NCI-H2029 (cell line): ENCODE measurements at regions not wholly inside any gene's neighbourhood (a gene's known extent, or its start where the extent isn't known, plus 50 kb on each side); places are given as distances from the start of the nearest gene placed in this dataset.

ENCODE experiments used
- DNase-seq: peaks from one replicate; lab custom pipeline; 2025; lab: John Stamatoyannopoulos, UW

DNA sequence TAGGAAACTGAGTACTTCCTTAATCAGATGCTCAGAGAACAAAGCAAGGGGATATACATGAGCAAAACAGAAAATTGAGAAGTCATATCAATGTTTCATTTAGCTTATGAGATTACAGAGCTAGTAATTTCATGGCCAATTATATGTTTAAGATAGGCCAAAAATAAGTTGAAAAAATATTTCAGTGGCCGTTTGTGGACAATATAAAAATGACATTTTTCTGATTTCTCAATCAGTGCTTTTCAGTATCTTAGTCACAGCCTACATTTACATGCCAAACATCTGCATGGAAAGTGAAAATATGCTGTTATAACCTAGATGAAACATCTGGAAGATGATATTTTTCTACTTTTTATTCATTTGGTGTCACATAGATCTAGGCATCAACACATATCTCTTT, 192.5 kb downstream of the HLX start:
- DNase-seq, result no peak

DNA sequence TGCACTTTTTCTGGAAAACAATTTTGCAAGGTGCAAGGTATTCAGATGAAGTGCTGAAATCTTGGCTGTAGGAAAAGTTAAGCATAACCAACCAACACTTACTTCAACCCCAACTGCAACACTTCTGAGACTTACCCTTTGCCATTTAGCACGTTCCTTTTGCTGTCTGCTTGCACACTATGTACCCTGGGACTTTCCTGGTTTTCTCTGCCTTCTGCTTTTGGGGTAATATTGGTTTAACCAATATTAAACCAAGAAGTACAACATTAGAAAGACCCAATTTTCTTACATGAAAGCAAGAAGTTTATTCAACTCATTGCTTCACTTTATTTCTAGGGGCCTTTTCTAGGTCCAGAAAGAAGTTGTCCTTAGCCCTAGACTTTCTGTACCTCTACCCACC, 193.0 kb downstream of the HLX start:
- DNase-seq, result no peak

DNA sequence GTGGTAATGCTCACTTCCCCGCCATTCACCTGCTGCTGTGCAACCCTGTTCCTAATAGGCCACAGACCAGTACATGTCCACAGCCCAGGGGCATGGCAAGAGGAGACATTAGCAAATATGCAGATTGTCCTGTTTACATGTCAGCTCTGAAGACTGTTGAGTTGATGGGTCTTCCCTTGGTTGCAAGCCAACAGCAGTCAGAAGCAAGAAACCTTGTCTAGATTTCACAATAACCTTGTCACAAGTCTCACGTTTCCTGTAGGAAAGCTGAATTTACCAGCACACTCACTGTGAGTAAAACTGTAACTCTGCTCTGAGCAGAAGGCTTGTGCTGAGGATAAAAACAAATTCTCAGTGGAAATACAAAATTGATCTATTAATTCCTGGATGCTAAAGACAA, 195.1 kb downstream of the HLX start:
- DNase-seq, result no peak

- DNase-seq, result no peak
Observed at GRCh38 chr1:221075911-221076310, 196.7 kb downstream of the HLX start.

GRCh38 chr1:221076391-221076811, 197.2 kb downstream of the HLX start:
- no peak for DNase-seq

DNA sequence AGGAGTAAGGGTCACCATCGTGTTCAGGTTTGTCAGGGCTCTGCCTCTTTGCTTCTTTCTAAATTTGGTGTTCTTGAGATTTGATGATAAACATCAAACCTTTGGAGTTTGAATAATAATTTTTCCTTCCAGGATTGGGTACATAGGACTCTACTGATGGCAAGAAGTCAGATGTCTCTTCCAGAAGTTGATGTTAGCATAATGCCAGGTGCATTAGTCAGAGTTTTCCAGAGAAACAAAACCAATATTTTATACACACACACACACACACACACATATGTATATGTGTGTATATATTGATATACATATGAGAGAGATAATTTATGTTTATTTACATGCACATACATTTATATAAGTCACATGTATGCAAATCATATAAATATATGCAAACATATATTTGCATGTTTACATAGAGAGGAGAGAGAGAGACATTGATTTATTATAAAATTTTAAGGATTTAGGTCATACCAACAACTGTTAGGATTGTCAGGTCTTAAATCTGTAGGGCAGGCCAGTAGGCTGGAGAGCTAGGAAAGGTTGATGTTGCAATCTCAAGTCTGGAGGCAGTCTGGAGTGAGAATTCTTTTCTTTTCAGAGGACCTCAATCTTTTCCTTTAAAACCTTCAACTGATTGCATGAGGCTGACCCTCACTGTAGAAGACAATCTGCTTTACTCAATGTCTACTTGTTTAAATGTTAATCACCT, 199.2 kb downstream of the HLX start:
- no peak for DNase-seq

DNA sequence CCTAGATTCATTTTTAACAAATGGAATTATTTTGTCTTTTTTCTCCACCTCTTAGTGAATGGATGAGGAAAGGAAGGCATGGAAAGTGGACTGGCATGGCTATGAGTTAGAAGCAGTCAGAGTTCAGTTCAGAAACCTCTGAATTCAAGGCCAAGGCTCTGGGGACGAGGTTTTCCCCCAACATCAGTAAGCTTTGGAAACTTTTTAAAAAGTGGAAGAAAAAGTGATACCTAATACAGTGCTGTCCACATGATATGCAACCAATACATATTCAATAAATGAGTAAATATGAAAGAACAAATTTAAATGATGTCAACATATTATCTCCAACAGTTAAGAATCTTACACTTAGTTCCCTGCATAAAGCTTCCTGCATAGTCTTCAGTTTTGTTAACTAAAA, 204.7 kb downstream of the HLX start:
- no peak for DNase-seq

GRCh38 chr1:221084681-221085080, 205.4 kb downstream of the HLX start:
- DNase-seq, result no peak

DNA sequence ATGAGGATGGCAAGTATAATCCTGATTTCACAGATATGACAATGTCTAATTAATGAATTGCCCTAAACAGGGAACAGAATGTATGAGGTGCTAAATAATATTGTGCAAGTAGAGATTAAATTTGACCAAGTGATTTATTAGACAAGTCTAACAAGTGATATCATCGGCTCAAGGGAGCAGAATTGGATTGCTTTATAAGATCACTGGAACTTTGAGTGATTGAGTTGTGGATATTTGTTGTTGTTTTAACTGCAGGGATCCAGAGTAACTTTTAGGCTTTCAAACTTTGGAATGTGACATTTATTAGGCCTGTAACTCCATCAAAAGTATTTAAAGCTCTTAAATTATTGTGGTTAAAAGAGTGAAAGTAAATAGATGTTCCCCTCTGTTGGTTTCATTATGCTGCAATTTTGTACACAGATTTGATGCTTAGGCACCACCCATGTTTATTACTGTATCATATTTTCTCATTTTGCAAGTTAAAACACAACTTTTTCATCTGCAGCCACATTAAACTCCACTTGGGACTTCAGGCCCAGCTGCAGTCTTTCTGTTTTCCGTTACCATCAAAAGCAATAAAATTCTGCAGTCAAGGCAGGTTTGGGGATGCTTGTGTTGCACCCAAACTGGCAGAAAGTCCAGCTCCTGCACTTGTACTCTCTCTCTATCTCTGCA, 206.6 kb downstream of the HLX start:
- no peak for DNase-seq

GRCh38 chr1:221087919-221088318, 208.7 kb downstream of the HLX start:
- DNase-seq, result no peak

- no peak for DNase-seq
Observed at GRCh38 chr1:221089273-221089672, 210.0 kb downstream of the HLX start.

GRCh38 chr1:221089803-221090202, 210.6 kb downstream of the HLX start:
- no peak for DNase-seq

GRCh38 chr1:221093903-221094791, 214.9 kb downstream of the HLX start:
- no peak for DNase-seq

GRCh38 chr1:221097479-221098281, 218.4 kb downstream of the HLX start:
- DNase-seq, result no peak

DNA sequence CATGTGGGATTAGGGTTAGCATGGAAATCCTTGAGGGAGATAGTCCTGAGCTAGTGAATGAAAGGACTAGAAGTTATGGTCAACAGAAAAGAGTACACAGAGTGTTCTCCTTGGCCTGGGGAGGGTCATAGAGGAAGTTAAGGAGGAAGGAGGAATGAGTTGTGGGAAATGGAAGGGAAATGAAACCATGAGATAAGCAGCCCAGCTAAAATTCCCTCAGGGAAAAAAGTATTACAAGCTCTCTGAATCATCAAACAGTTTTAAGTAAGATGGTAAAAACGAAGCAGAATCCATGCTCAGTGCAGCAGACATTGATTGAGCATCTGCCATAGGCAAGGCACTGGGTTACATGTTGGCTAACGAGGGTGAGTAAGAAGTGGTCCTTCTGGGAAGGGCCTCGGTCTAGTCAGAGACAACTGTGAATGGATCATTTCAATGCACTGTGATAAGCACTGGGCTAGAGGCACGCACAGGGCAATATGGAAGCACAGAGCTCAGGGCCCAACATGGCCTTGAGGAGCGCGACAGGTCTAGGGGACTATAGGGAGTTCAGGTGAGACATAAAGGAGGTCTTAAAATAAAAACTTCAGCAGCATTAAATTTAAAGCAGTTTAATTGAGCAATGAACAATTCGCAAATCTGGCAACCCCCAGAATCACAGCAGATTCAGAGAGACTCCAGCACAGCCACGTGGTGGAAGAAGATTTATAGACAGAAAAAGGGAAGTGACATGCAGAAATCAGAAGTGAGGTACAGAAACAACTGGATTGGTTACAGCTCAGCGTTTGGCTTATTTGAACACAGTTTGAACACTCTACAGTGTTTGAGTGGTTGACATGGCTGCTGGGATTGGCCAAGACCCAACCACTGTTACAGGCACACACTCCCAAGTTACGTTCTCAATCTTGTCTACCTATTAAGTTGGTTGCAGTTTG, 219.5 kb downstream of the HLX start:
- DNase-seq, result no peak

- no peak for DNase-seq
Observed at GRCh38 chr1:221099747-221100595, 220.7 kb downstream of the HLX start.

GRCh38 chr1:221100611-221101010, 221.4 kb downstream of the HLX start:
- DNase-seq, result no peak

GRCh38 chr1:221101807-221102605, 222.8 kb downstream of the HLX start:
- DNase-seq, result no peak

DNA sequence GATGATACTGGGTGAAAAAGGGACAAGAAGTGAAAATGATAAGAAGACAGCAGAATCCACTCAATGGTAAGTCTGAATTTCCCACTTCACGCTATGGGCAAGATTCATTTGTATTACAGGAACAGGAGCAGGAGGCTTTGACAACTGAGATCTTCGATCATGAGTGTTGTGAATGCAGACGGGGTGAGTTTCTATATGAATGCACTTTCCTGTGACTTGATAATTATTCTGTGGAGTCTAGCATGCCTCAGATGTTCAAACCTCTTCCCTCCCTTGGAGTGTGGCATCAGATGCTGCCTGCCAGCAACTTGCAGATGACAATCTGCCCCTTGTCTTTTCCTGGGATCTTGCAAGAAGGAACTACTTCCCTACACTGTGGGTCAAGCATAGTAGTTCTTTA, 225.4 kb downstream of the HLX start:
- no peak for DNase-seq
